ENCODE measurements at regions not wholly inside any gene's neighbourhood (a gene's known extent, or its start where the extent isn't known, plus 50 kb on each side); places are given as distances from the start of the nearest gene placed in this dataset.

GRCh38 chr16:51431517-51432241, 280.6 kb upstream of the SALL1 start:
- intact Hi-C loops (cut with DNase I) = no loop called here
- no peak for DNase-seq
- no peak for ATAC-seq (ENCODE audit: poor library complexity)

DNA sequence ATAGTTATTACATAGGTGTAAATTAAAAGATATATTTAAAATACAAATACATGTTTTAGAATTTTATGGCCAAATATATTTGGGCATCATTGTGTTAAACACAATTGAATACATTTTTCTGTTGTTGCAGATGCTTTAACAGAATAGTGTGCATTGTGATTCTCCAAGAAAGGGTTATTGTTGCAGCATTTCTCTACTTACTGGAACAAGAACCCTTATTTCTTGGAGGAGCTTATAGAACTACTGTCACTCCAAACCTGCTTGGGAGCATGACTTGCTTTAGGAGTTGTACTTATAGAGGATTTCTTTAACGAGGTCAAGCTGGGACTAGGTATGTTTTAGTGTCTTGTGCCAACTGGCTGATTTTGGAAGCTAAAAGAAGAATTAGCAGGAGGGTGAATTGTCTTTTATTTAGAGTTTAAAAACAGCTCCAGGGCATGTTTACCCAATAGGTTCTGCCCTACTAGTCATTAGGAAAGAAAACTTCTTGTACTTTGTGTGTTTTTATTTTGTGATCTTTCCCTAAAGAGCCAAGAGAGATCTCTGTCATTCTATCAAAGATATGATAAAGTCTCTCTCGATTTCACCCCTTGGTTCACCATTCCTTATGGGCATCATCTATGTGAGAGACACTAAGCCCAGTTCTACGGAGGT, 279.8 kb upstream of the SALL1 start:
- ATAC-seq (ENCODE audit: poor library complexity) (no peak), DNase-seq (no peak)
- intact Hi-C loops (cut with DNase I) = no loop called here

DNA sequence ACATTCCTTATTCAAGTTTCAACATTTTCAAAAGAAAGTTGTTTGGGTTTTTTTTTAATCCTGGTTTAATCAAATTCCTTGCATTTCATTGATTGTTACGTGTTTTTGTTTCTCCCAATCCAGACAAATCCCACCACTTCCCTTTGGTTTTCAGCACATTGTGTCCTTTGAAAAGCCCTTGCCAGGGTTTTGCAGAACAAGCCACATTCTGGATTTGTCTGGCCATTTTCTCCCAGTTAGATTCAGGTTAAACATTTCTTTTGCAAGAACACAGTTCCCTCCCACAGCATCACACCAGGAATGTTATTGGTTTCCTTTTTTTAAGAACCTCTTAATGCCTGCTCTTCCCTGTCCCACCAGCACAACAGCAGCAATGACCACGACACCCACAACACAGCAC, 278.0 kb upstream of the SALL1 start:
- DNase-seq (no peak), ATAC-seq (ENCODE audit: poor library complexity) (no peak)
- intact Hi-C loops (cut with DNase I) = no loop called here

DNA sequence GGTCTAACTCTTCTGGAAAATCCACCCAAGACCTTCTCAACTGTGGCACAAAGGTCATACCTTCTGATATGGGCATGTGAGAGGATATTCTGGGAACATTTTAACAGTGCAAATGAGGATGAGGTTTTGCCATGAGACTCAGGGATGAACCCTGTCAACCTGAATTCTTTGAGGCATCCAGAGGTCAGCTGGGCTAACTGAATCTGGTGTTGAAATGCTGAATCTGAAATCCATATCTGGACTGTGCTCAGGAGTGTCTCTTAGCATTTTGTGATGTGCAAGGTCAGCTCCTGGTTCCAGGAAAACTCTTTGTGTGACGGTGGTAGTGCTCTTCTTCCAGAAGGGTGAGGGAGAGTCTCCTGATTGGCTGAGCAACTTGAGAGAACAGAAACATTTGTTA, 276.0 kb upstream of the SALL1 start:
- intact Hi-C loops (cut with DNase I) = no loop called here
- ATAC-seq (ENCODE audit: poor library complexity) (no peak), DNase-seq (no peak)

- ATAC-seq (ENCODE audit: poor library complexity) (no peak), DNase-seq (no peak)
- intact Hi-C loops (cut with DNase I) = no loop called here
Measured at GRCh38 chr16:51426276-51426675, 275.2 kb upstream of the SALL1 start.

- ATAC-seq (ENCODE audit: poor library complexity) = no peak
- intact Hi-C loops (cut with DNase I) = no loop called here
Measured at GRCh38 chr16:51420247-51420646, 269.2 kb upstream of the SALL1 start.

GRCh38 chr16:51419768-51420167, 268.7 kb upstream of the SALL1 start:
- intact Hi-C loops (cut with DNase I) = no loop called here
- no peak for ATAC-seq (ENCODE audit: poor library complexity)
- DNase-seq = no peak

More at GRCh38 chr16:51420247-51420646, 269.2 kb upstream of the SALL1 start:
- DNase-seq = no peak

- ATAC-seq (ENCODE audit: poor library complexity) = no peak
- no peak for DNase-seq
- intact Hi-C loops (cut with DNase I) = no loop called here
Measured at GRCh38 chr16:51418258-51418657, 267.2 kb upstream of the SALL1 start.

DNA sequence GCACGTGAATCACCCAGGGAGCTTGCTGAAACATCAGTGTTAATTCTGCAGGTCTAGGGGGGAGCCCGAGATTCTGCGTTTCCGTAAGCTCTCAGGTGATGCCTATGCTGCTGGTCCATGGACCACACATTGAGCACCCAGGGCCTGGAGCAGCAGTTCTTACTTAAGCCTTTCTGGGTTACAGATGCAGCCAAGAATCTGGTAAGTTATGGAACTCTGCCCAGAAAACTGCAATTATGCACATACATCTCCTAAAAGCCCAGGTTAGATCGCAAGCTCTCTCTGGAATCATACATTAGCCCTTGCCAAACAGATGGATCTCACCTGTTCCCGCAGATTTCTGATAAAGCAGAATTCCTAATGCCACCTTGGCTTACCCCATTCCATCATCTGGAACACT, 265.9 kb upstream of the SALL1 start:
- intact Hi-C loops (cut with DNase I) = no loop called here
- DNase-seq (no peak), ATAC-seq (ENCODE audit: poor library complexity) (no peak)

- DNase-seq = no peak
- ATAC-seq (ENCODE audit: poor library complexity) = no peak
- intact Hi-C loops (cut with DNase I) = no loop called here
Measured at GRCh38 chr16:51410125-51410524, 259.1 kb upstream of the SALL1 start.

GRCh38 chr16:51409001-51409675, 258.1 kb upstream of the SALL1 start:
- DNase-seq = no peak
- ATAC-seq (ENCODE audit: poor library complexity) = no peak
- intact Hi-C loops (cut with DNase I) = no loop called here

GRCh38 chr16:51408357-51408756, 257.3 kb upstream of the SALL1 start:
- ATAC-seq (ENCODE audit: poor library complexity) (no peak), DNase-seq (no peak)
- intact Hi-C loops (cut with DNase I) = no loop called here

- DNase-seq = no peak
- intact Hi-C loops (cut with DNase I) = no loop called here
- ATAC-seq (ENCODE audit: poor library complexity) = no peak
Measured at GRCh38 chr16:51407921-51408320, 256.9 kb upstream of the SALL1 start.

GRCh38 chr16:51407199-51407598, 256.1 kb upstream of the SALL1 start:
- intact Hi-C loops (cut with DNase I) = no loop called here
- DNase-seq = no peak
- no peak for ATAC-seq (ENCODE audit: poor library complexity)

DNA sequence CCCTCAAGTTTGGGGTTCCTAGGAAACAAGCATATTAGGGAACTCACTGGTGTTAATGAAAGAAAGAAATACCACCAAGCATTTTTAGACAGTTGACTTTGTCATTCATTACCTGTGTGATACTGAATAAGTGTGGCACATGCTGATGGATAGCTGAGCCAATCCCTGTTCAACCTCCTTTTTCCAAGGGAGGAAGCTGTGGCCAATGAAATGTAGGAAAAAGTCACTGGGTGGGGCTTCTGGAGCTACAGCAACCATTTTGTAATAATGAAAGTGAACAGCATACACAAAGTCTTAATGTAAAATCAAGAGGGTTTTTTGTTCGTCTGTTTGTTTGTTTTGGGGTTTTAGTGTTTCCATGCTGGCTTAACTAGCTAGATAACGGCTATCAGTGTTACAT, 254.3 kb upstream of the SALL1 start:
- intact Hi-C loops (cut with DNase I) = no loop called here
- DNase-seq (no peak), ATAC-seq (ENCODE audit: poor library complexity) (no peak)

GRCh38 chr16:51404386-51404785, 253.3 kb upstream of the SALL1 start:
- ATAC-seq (ENCODE audit: poor library complexity) = no peak
- DNase-seq = no peak
- intact Hi-C loops (cut with DNase I) = no loop called here

DNA sequence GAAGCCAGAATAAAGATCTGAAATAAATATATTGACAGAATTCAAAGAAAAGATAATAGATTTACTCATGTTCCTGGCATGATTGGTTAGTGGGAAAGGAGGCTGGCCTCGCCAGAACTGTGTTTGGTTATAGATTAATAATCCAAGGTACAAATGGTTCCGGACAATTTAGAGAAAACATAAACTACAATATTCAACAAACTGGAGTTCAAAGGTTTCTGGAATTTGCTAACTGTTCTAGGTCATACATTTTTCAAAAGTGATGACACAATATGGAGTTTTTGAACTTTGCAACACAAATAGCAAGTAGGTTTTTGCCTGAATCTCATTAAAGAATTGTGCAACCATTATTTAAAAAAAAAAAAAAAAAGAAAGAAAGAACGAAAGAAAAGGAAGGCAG, 251.7 kb upstream of the SALL1 start:
- intact Hi-C loops (cut with DNase I) = no loop called here
- ATAC-seq (ENCODE audit: poor library complexity) (no peak), DNase-seq (no peak)

DNA sequence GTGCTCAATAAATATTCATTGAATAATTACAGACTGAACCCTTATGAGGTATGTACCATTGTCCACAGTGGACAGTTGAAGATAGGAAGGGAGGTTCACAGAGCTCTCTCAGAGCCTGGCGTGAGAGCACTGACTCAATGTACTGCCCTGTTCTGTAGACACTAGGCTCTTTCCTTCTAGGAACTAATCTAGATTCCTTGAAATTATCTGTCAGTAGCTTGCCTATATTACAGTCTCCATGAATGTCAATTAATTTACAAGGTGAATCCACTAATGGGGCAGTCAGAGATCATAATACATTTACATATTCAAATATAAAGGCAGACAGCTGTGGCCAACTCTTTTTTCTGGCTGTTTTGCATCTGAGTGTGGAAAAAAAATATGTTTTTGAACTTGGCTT, 251.2 kb upstream of the SALL1 start:
- DNase-seq (no peak), ATAC-seq (ENCODE audit: poor library complexity) (no peak)
- intact Hi-C loops (cut with DNase I) = no loop called here

DNA sequence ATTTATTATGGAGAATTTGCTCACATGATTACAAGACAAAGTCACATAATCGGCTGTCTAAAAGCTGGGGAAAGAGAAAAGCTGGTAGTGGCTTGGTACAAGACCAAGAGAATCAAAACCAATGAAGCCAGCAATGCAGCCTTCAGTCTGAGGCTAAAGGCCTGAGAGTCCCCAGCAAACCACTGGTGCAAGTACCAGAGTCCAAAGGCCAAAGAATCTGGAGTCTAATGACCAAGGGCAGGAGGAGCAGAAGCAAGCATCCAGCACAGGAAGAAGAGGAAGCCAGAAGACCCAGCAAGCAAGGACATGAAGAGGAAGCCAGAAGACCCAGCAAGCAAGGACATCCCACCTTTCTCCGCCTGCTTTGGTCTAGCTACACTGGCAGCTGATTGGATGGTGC, 250.6 kb upstream of the SALL1 start:
- DNase-seq (no peak), ATAC-seq (ENCODE audit: poor library complexity) (no peak)
- intact Hi-C loops (cut with DNase I) = no loop called here
